SHP77 (cell line): ENCODE measurements at regions not wholly inside any gene's neighbourhood (a gene's known extent, or its start where the extent isn't known, plus 50 kb on each side); places are given as distances from the start of the nearest gene placed in this dataset.

ENCODE experiments used
- DNase-seq, 2 experiments: peaks; one replicate each; lab custom pipeline; 2025; lab: John Stamatoyannopoulos, UW

- DNase-seq, result no peak
Measured at GRCh38 chr12:93154753-93155480, 222.8 kb upstream of the NUDT4 start.

- no peak for DNase-seq
Measured at GRCh38 chr12:93156086-93156716, 221.5 kb upstream of the NUDT4 start.

DNA sequence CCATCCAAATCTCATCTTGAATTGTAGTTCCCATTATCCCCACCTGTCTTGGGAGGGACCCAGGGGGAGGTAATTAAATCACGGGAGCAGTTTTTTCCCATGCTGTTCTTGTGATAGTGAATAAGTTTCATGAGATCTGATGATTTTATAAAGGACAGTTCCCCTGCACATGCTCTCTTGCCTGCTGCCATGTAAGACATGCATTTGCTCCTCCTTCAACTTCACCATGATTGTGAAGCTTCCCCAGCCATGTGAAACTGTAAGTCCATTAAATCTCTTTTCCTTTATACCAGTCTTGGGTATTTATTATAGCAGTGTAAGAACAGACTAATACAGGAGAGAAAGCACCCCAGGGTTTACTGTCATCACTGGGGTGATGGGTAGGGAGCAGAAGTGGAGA lies 220.4 kb upstream of the NUDT4 start:
- no peak for DNase-seq

DNA sequence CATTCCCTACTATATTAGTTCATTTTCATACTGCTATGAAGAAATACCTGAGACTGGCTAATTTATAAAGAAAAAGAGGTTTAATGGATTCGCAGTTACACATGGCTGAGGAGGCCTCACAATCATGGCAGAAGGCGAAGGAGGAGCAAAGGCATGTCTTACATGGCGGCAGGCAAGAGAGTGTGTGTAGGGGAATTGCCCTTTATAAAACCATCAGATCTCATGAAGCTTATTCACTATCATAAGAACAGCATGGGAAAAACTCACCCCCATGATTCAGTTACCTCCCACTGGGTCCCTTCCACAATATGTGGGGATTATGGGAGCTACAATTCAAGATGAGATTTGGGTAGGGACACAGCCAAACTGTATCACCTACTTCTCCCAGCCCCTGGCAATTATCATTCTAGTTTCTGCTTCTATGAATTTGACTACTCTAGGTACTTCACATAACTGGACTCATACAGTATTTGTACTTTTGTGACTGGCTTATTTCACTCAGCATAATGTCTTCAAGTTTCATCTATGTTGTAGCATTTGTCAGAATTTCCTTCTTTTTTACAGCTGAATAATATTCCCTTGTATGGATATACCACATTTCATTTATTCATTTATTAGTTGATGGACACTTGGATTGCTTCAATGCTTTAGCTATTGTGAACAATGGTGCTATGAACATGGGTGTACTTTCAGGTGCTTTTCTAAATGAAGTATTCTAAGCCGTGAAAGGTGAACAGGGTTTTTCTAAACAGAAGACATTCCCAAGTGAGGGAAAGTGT lies 219.5 kb upstream of the NUDT4 start:
- no peak for DNase-seq

GRCh38 chr12:93163260-93164036 lies 214.3 kb upstream of the NUDT4 start:
- no peak for DNase-seq

DNA sequence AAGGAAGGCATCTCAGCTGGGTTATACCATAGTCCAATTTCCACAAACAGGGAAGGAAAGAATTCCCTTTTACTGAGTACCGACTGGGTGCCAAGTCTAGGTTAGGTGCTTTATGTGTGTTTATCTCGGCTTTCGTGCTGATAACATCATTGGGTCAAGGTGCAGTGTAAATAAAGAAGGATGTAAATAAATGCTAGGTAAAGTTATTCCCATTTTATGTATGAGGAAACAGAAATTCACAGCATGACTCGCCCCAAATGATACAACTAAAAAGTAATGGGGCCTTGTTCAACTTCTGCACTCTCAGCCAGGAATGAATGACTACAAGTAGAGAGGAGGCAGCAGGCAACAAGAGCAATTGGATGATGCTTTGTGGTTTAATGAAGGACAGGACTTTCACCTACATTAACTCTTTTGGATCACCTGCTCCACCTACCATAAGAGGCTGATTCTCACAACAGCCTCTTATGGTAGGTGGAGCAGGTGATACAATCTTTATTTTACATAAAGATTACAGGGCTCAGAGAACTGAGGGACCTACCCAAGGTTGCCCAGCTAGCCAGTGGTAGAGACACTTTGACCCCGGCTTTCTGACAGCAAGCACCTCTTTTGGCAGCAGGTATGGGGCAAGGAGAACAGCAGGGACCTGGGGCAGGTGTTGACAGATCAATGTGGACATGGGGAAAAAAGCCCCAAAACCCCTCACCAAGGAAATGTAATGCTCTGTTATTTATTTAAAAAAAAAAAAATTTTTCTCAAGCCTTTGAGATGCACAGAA lies 213.4 kb upstream of the NUDT4 start:
- DNase-seq, result no peak

DNA sequence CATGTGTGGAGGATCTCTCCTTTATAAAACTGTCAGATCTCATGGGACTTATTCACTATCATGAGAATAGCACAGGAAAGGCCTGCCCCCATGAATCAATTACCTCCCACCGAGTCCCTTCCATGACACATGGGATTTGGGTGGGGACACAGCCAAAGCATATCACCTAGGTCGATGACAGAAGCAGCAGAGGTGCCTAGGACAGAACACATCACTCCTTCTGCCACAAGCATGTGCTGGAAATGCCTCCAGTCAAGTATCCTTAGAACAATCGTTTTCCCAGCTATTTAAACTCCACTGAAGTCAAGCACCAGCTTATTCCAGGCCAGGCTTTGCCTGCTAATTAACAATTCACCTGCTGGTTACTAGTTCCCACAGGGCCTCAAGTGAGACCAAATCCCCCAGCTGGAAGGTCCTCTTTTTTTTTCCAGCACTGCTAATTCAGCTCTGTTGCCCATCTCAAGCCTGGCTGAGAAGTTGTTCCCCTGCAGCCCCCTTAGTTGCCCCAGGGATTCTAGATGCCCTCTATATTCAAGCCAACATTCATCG lies 212.3 kb upstream of the NUDT4 start:
- no peak for DNase-seq

DNA sequence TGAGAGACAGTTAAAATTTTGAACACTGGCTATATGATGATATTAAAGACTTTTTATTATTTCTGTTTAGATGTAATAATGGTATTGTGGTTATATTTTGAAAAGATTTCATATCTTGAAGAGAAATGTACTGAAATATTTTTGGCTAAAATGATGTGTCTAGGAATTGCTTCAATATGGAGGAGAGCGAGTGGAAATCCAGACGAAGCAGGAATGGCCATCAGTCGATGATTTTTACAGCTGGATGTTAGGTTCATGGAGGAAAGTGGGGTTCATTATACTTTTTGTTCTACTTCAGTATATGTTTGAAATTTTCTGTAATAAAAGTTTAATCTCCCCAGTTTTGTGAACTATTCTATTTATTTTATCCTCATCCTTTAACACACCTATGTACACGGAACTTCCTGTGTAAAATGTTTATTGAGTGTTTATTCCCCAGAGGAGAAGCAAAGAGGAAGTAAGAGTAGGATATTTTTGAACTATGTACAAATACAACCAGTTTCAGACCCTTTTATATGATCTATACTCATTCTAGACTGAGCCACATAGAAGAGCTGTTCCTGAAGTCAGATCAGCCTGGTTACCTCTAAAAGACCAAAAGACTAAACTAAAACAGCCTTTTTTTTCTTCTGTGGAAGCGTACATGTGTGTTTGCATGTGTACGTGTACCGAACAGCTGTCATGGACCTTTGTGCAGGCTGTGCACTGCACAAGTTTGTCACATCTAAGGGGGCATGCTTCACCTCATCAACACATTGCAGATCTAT lies 211.0 kb upstream of the NUDT4 start:
- no peak for DNase-seq

DNA sequence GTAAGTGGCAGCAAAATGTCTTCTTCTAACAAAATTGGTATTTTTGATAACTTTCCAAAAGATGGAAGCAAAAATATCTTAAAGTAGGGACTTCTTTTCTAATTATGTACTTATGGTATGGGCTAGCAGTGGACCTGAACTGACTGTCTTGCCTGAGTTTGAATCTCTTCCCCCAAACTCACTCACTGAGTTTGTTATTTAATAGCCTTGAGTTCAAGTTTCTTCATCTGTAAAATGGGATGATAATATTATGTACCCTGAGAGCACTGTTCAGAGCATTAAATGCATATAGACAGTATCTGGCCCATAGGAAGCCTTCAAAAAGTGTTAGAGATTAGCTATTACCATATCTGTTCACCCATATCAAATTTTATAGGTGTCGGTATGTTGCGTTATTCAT lies 210.4 kb upstream of the NUDT4 start:
- DNase-seq, result no peak

DNA sequence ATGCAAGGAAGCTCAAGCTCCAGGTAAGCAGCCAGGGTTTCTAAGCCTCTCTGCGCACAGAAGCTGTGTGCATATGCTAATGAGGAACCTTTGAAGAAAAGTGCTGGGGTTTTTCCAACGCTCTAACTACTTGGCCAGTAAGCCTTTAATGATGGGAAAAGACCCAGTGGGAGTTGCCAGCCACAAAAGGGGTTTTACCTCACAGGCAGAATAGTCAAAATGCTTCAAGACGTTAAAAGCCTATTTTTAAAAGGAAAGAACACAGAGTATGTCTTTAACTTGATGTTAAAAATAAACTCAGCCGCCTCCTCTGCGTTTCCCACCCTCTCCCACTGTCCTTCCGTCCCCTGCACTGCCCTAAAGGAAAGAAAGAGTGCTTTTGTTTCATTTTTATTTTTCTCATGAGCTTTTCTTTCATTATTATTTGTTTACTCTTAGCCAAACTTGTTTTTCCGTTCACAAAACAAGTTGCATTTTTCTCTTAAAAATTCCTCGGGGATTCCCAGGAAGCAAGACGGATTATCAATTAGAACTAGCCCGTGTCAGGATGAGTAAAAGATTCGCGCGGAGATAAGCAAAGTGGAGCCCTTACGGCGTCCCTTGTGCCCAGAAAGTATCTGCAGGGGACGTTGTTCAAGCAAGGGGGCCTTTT lies 209.8 kb upstream of the NUDT4 start:
- no peak for DNase-seq

GRCh38 chr12:93168751-93169150 lies 209.0 kb upstream of the NUDT4 start:
- no peak for DNase-seq

DNA sequence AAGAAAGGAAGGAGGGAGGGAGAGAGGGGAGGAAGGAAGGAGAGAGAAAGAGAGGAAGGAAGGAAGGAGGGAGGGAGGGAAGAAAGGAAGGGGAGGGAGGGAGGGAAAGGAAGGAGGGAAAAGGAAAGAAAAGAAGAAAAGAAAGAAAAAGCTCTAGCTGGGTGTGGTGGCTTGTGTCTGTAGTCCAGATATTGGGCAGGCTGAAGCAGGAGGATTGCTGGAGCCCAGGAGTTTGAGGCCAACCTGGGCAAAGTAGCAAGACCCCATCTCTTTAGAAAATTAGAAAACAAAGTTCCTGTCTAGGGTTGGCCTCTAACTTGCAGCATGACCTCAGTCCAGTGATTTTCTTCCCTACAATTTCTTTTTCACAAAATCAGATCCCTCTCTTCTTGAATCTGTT lies 208.2 kb upstream of the NUDT4 start:
- DNase-seq, result no peak

- DNase-seq, result no peak
Measured at GRCh38 chr12:93170928-93171327, 206.8 kb upstream of the NUDT4 start.

GRCh38 chr12:93173178-93173957 lies 204.4 kb upstream of the NUDT4 start:
- DNase-seq, result no peak

DNA sequence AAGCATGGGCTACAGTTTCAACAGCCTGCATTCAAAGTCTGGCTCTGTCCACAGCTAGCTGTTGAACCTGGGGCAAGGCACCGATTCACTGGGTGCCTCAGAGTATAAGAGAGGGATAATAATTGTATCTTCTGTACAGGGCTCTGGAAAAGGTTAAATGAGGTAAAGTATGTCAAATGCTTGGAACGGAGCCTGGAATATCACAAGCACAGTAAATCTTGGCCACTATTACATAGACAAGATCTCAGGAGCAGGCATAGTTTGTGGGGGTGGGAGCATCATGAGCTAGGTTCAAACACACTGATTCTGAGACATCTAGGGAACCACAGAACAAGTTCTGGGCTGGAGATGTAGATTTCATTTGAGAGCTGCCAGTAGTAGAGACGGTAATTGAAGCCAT lies 203.7 kb upstream of the NUDT4 start:
- DNase-seq, result no peak

GRCh38 chr12:93174473-93174872 lies 203.3 kb upstream of the NUDT4 start:
- no peak for DNase-seq

GRCh38 chr12:93176165-93176564 lies 201.6 kb upstream of the NUDT4 start:
- DNase-seq, result no peak

DNA sequence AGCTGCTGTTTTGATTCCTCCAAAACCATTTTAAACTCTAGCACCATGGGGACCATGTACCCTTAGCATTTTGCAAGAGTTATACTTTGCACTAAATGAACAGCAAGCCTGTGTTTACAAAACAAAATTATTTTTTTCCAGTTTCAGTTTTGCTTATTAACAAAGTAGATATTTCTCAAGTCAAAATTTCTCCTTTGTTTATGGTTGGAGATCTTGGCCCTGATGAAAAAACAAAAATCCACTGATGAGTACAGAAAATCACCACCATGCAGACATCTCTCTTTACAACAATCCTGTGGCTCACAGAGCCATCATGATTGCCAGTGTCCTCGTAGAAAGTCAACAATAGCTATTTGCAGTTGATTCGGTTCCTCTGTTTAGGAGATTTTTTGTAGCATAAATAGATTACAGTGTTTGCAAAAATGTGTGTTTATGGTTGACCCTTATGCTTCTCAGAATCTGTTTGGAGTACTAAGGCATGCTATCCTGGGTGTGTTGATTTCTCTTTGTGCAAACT lies 201.1 kb upstream of the NUDT4 start:
- DNase-seq, result no peak
